ENCODE measurements at regions not wholly inside any gene's neighbourhood (a gene's known extent, or its start where the extent isn't known, plus 50 kb on each side); places are given as distances from the start of the nearest gene placed in this dataset.

GRCh38 chr1:82950606-82951200 lies 1048.2 kb downstream of the TTLL7 start:
- DNase-seq (ENCODE audit: low read depth) = no peak
- H3K4me3 ChIP-seq (ENCODE audit: low read depth, low read length) = no peak overlapping the region
- no peak for TF ChIP-seq CTCF (conservative IDR thresholded peaks at IDR 0.05; ENCODE audit: low read depth, low read length)

GRCh38 chr1:82948386-82948785 lies 1050.5 kb downstream of the TTLL7 start:
- TF ChIP-seq CTCF (conservative IDR thresholded peaks at IDR 0.05; ENCODE audit: low read depth, low read length) = no peak
- DNase-seq (ENCODE audit: low read depth) = no peak

DNA sequence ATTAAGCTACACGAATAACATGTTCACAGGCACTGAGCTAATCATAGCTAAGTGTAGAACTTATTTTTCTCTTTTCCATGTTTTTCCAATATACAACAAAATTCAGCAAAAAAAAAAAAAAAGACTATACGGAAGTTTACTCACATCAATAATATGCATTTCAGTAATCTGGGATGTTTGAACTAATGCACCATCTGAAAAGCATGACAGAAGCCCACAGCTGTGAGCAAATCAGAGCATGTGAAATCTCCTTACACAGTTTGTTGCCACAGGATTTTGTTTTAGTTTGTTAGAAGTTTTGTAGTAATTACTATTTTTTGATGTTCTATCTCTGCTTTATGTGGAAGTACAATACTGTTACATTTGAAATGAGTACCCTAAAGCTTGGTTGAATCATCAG lies 1051.7 kb downstream of the TTLL7 start:
- TF ChIP-seq CTCF (conservative IDR thresholded peaks at IDR 0.05; ENCODE audit: low read depth, low read length) = no peak
- no peak for DNase-seq (ENCODE audit: low read depth)
- H3K4me3 ChIP-seq (ENCODE audit: low read depth, low read length) = no peak overlapping the region

More at GRCh38 chr1:82948386-82948785, 1050.5 kb downstream of the TTLL7 start:
- no peak overlapping the region for H3K4me3 ChIP-seq (ENCODE audit: low read depth, low read length)

DNA sequence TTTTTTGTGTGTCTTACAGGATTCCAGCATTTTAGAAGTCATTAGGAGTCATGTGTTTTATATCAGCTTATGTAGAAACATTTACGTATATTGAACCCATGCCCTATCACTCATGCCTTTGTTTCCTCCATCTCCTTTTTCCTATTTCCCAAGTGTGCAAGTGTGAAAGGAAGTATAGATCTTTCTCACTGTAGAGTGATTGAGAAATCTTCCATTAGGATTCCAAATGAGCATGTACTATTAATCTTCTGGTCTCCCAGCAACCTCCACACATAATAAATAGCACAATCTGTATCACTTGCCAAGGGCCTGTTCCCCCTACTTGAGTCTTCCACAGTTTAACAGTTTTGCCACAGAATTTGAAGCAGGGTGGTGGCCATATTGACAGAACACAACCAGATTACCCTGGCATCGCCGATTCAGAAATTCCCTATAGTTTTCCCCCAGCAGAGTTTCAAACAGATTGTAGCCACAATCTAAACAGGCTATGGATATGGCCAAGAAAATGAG lies 1052.8 kb downstream of the TTLL7 start:
- H3K4me3 ChIP-seq (ENCODE audit: low read depth, low read length) = no peak overlapping the region
- TF ChIP-seq CTCF (conservative IDR thresholded peaks at IDR 0.05; ENCODE audit: low read depth, low read length) = no peak
- DNase-seq (ENCODE audit: low read depth) = no peak

DNA sequence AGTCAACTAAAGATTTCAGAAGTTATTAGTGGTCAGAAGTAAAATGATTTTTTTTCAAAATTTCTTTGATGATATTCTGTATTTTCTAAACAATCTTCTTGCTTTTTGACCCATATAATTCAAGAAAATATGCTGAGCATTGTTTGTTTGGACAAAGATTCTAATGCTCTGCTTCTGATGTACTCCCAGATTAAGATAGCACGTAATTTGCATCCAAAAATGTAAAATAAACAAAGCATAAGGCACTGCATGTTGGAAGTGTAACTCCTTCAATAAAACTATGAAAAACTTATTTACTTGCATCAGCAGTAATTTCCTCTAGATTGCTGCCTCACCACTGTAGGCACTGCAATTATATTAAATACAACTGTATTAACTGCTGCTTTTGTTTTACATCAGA lies 1054.1 kb downstream of the TTLL7 start:
- no peak for DNase-seq (ENCODE audit: low read depth)
- TF ChIP-seq CTCF (conservative IDR thresholded peaks at IDR 0.05; ENCODE audit: low read depth, low read length) = no peak
- no peak overlapping the region for H3K4me3 ChIP-seq (ENCODE audit: low read depth, low read length)

- DNase-seq (ENCODE audit: low read depth) = no peak
- no peak for TF ChIP-seq CTCF (conservative IDR thresholded peaks at IDR 0.05; ENCODE audit: low read depth, low read length)
- H3K4me3 ChIP-seq (ENCODE audit: low read depth, low read length) = no peak overlapping the region
Measured at GRCh38 chr1:82934074-82934473, 1064.9 kb downstream of the TTLL7 start.

DNA sequence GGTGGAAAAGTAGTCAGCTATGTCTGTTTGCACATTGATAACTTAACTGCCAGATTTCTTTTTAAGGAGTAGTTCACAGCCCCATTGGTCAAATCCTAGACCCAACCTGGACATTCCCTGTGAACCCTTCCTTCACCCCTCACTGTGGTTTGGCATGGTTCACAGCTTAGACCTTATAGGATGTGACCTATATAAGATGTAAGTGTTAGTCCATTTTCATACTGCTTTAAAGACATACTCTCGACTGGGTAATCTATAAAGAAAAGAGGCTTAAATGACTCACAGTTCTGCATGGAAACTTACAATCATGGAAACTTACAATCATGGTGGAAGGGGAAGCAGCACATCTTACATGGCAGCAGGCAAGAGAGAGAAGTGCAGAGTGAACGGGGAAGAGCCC lies 1066.2 kb downstream of the TTLL7 start:
- DNase-seq (ENCODE audit: low read depth) = no peak
- H3K4me3 ChIP-seq (ENCODE audit: low read depth, low read length) = no peak overlapping the region
- TF ChIP-seq CTCF (conservative IDR thresholded peaks at IDR 0.05; ENCODE audit: low read depth, low read length) = no peak
